HepG2 (cell line): ENCODE measurements at regions not wholly inside any gene's neighbourhood (a gene's known extent, or its start where the extent isn't known, plus 50 kb on each side); places are given as distances from the start of the nearest gene placed in this dataset.

ENCODE experiments used
- ATAC-seq: fragments of 200-7000 bp; cut with Tn5 transposase; 3 replicates; pipeline ENCODE4 v1.9.1; 2020; ENCODE audit warnings: mild to moderate bottlenecking, moderate library complexity
- BruUV-seq: library from RNA; stranded (reverse); fragments of 400-500 nt; replicated peaks from 2 replicates; lab custom pipeline; 2021; lab: Mats Ljungman, UMichigan
- CTCF ChIA-PET: fragments of 300-600 bp; formaldehyde crosslinking; extraction: SDS; loops from one replicate; lab custom pipeline; 2021; ENCODE audit warnings: low total read pairs, inconsistent platforms, low intra/inter-chr PET ratio; lab: Yijun Ruan, JAX
- POLR2A ChIA-PET: fragments of 350-600 bp; sonication (Branson Sonifier 250); formaldehyde crosslinking; loops from one replicate; lab custom pipeline; 2020; ENCODE audit warnings: antibody characterized with exemption, inconsistent platforms; lab: Yijun Ruan, JAX
- DNase-seq: peaks from one replicate; pipeline ENCODE4 v3.0.0-alpha.2; 2015; ENCODE audit warnings: low spot score
- FAIRE-seq: peaks from 3 replicates; lab custom pipeline; 2011; peaks lifted over from hg19 to GRCh38; lab: Jason Lieb, UNC
- H2AFZ ChIP-seq: one replicate; pipeline ENCODE4 v1.6.1; 2011; ENCODE audit warnings: low read length, inconsistent platforms
- H3K27ac ChIP-seq: fragments of 300-600 bp; 3 replicates; pipeline ENCODE4 v1.8.0; 2011; ENCODE audit warnings: mixed run types, mild to moderate bottlenecking, mixed read lengths, low read length, inconsistent platforms; ENCODE audit not compliant: insufficient read depth; ENCODE audit errors: extremely low read length
- H3K27me3 ChIP-seq, 2 experiments: fragments of 200-600 bp in 1 of 2; 2 replicates in 1 of 2; 3 replicates in 1 of 2; pipeline versions ENCODE4 v1.6.0 to v1.8.0; 2011; ENCODE audit warnings: low read length in 2 of 2, mild to moderate bottlenecking in 2 of 2, moderate library complexity in 2 of 2, inconsistent platforms in 1 of 2; ENCODE audit not compliant: insufficient read depth in 2 of 2, control insufficient read depth in 1 of 2
- H3K36me3 ChIP-seq, 2 experiments: fragments of 200-600 bp in 1 of 2; replicated peaks in 1 of 2; 2 replicates in 1 of 2; 3 replicates in 1 of 2; pipeline versions ENCODE4 v1.5.1 to v1.8.0; 2011; ENCODE audit warnings: low read length in 2 of 2, inconsistent platforms in 1 of 2; ENCODE audit not compliant: insufficient read depth in 2 of 2, control insufficient read depth in 1 of 2
- H3K4me1 ChIP-seq: 2 replicates; pipeline ENCODE4 v1.5.1; 2012; ENCODE audit warnings: low read length, inconsistent platforms; ENCODE audit not compliant: insufficient read depth
- H3K4me2 ChIP-seq: 2 replicates; pipeline ENCODE4 v1.6.0; 2011; ENCODE audit warnings: low read depth, low read length, inconsistent platforms
- H3K4me3 ChIP-seq, 3 experiments: fragments of 200-600 bp in 1 of 3; sonication (generic), shearing (Covaris generic) in 1 of 3; replicated peaks in 1 of 3; 2 replicates each; pipeline ENCODE4 v1.5.1; 2011 to 2016; ENCODE audit warnings: low read length in 3 of 3, inconsistent platforms in 2 of 3, low read depth in 2 of 3, mild to moderate bottlenecking in 2 of 3, control low read depth in 1 of 3, mixed read lengths in 1 of 3; ENCODE audit not compliant: insufficient read depth in 1 of 3
- H3K79me2 ChIP-seq: one replicate; pipeline ENCODE4 v1.6.1; 2011; ENCODE audit warnings: low read length, inconsistent platforms; ENCODE audit not compliant: insufficient read depth
- H3K9ac ChIP-seq: 2 replicates; pipeline ENCODE4 v1.6.0; 2011; ENCODE audit warnings: mild to moderate bottlenecking, low read depth, low read length, inconsistent platforms; ENCODE audit not compliant: insufficient read depth
- H3K9me3 ChIP-seq: 2 replicates; pipeline ENCODE4 v1.5.1; 2012; ENCODE audit warnings: mild to moderate bottlenecking, low read length
- H4K20me1 ChIP-seq: 2 replicates; pipeline ENCODE4 v1.6.0; 2011; ENCODE audit warnings: inconsistent platforms, mild to moderate bottlenecking, low read length, moderate library complexity; ENCODE audit not compliant: insufficient read depth
- MIXL1 ChIP-seq: IDR thresholded peaks from 2 replicates; pipeline ENCODE4 v1.6.1; 2016
- TOPORS ChIP-seq: sonication (generic); formaldehyde crosslinking; IDR thresholded peaks from 2 replicates; pipeline ENCODE4 v1.8.0; 2023; ENCODE audit warnings: mild to moderate bottlenecking, missing genetic modification reagents
- ZNF34 ChIP-seq: sonication (generic); formaldehyde crosslinking; IDR thresholded peaks from 2 replicates; pipeline ENCODE4 v1.4.0; 2020; ENCODE audit warnings: mild to moderate bottlenecking, missing genetic modification reagents, borderline replicate concordance
- WGBS: methylation state at CpG from one replicate; pipeline ENCODE4 v1.1.6; 2017; ENCODE audit warnings: low lambda C conversion rate; 5-methylcytosine and 5-hydroxymethylcytosine counted together
- in situ Hi-C: cut with HindIII; loops from 2 replicates; pipeline ENCODE4 v1.10.0; 2017; ENCODE audit warnings: low pct_unique_long_range_greater_than_20kb; ENCODE audit not compliant: extremely low pct_ligation_motif_present
- intact Hi-C: fragments of 100-400 bp; cut with micrococcal nuclease; formaldehyde crosslinking; loops from one replicate; pipeline ENCODE4 v1.10.0; 2022; ENCODE audit not compliant: unreplicated experiment

DNA sequence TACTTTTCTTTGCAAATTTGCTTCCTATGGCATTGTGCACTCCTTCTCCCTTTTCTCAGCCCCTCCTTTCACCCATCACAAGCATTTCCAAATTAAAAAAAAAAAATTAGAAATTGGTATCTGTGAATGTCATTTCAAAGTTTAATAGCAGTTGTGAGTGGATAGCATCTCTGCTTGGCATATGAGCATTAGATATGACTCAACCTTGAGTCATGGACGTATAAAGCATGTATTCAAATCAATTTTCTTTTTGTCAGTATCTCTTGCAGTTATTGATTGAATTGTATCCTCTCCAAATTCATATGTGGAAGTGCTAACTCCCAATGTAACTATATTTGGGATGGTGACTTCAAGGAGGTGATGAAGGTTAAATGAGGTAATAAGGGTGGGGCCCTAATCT, 60.1 kb upstream of the MAP3K7 start:
- no peak for TF ChIP-seq MIXL1 (CRISPR knock-in tag)
- no peak for TF ChIP-seq TOPORS (CRISPR knock-in tag)
- TF ChIP-seq, all 625 proteins: peak for 0
- no peak overlapping the region for H2AFZ ChIP-seq
- ChIA-PET CTCF (no interaction called here), POLR2A (no interaction called here)
- H3K4me3 ChIP-seq = no peak overlapping the region
- H3K27me3 ChIP-seq = peaks cover 0 to 6% of the 10 kb centered on the region in 2 experiments; a peak in 1 of 5 replicates
- FAIRE-seq (no peak), DNase-seq (no peak), ATAC-seq (no peak)
- no peaks in the 10 kb centered on the region for H3K79me2 ChIP-seq
- H3K36me3 ChIP-seq = no peaks in the 10 kb centered on the region
- H3K9me3 ChIP-seq = no peaks in the 10 kb centered on the region
- in situ Hi-C loops = no loop called here
- BruUV-seq = no TSS peak
- WGBS = 6% methylated on average over 1 of the region's 1 CpG
- H4K20me1 ChIP-seq = no peaks in the 10 kb centered on the region
- intact Hi-C loops = loop anchor here (10.0 kb wide), 1 partner anchor 272 kb away; no protein-coding TSS in a partner anchor
- H3K27ac ChIP-seq = no peak overlapping the region
- H3K4me2 ChIP-seq = no peak overlapping the region
- no peak overlapping the region for H3K9ac ChIP-seq
- H3K4me1 ChIP-seq = no peaks in the 10 kb centered on the region

DNA sequence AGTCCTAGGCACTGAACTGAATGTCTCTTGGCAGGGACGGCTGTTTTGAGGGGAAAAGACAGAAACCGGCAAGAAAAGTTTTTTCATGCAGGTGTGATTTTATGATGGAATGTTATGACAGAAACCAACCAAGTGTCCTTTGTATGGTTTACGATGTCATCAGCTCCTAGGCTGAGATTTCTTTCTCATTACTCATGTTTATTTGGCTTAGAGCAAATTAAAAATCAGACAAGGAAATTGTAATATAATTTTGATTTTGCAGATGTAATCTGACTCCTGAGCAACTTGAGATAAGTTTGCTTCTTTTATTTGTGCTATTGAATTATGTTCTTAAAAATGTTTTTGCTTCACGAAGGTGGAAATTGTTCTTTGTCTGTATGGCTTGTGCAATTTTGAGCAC, 58.8 kb upstream of the MAP3K7 start:
- no peak overlapping the region for H2AFZ ChIP-seq
- POLR2A ChIA-PET = no interaction called here
- no TSS peak for BruUV-seq
- H3K9ac ChIP-seq = no peak overlapping the region
- TF ChIP-seq ZNF34 (CRISPR knock-in tag) = no peak
- FAIRE-seq (no peak), DNase-seq (no peak), ATAC-seq (no peak)
- H3K27ac ChIP-seq = no peak overlapping the region
- 11% methylated on average over 4 of the region's 4 CpGs for WGBS
- CTCF ChIA-PET = no interaction called here
- no peaks in the 10 kb centered on the region; a peak in 1 of 5 replicates for H3K27me3 ChIP-seq
- no peaks in the 10 kb centered on the region for H3K79me2 ChIP-seq
- no peaks in the 10 kb centered on the region for H4K20me1 ChIP-seq
- no peaks in the 10 kb centered on the region for H3K36me3 ChIP-seq
- in situ Hi-C loops = no loop called here
- no peak overlapping the region for H3K4me2 ChIP-seq
- H3K4me3 ChIP-seq = no peak overlapping the region
- intact Hi-C loops = loop anchor here (10.0 kb wide), 1 partner anchor 271 kb away; no protein-coding TSS in a partner anchor
- no peaks in the 10 kb centered on the region for H3K4me1 ChIP-seq
- no peaks in the 10 kb centered on the region for H3K9me3 ChIP-seq
